ENCODE measurements at regions not wholly inside any gene's neighbourhood (a gene's known extent, or its start where the extent isn't known, plus 50 kb on each side); places are given as distances from the start of the nearest gene placed in this dataset.

DNA sequence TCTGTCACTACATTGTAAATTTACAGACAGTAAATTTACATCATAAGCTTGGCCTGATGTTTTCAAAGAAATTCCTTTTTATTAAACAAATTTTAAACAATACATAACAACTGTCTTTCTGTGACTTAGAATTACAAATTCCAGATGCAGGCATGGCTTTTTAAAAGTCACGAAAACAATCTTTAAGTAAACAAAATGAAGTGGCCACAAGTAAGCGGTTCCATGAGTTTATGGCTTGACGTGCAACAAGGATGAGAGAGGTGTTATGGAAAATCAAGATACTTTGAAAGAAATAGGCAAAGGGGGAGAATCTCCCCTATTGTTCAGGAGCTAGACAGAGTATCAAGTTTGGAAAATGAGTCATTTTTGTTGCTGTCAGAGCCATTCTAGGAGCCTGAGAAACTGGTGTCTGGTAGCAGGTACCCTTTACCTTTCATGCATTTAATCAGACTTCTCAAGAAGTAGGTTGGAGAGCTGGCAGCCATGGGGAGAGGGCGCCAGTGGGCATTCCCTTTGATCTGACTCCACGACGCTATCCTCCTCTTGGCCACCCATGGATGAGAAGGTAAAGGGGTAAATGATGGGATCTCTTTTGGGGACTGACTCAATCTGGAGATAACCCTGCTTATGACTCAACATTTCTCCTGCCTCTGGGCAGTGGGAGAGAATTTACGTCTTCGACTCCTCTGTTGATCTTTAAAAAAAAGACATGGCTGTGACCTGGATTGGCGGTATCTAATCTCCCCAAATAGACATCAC lies 217.2 kb downstream of the SPRY1 start:
- TF ChIP-seq, protein P1, sequence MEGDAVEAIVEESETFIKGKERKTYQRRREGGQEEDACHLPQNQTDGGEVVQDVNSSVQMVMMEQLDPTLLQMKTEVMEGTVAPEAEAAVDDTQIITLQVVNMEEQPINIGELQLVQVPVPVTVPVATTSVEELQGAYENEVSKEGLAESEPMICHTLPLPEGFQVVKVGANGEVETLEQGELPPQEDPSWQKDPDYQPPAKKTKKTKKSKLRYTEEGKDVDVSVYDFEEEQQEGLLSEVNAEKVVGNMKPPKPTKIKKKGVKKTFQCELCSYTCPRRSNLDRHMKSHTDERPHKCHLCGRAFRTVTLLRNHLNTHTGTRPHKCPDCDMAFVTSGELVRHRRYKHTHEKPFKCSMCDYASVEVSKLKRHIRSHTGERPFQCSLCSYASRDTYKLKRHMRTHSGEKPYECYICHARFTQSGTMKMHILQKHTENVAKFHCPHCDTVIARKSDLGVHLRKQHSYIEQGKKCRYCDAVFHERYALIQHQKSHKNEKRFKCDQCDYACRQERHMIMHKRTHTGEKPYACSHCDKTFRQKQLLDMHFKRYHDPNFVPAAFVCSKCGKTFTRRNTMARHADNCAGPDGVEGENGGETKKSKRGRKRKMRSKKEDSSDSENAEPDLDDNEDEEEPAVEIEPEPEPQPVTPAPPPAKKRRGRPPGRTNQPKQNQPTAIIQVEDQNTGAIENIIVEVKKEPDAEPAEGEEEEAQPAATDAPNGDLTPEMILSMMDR (IDR thresholded peaks at IDR 0.05) = no peak
- TF ChIP-seq EP300 (IDR thresholded peaks at IDR 0.05) = no peak
- no peak for TF ChIP-seq POLR2A (IDR thresholded peaks at IDR 0.05)

All from sigmoid colon (tissue), 4 donors.